ENCODE measurements at regions not wholly inside any gene's neighbourhood (a gene's known extent, or its start where the extent isn't known, plus 50 kb on each side); places are given as distances from the start of the nearest gene placed in this dataset.

DNA sequence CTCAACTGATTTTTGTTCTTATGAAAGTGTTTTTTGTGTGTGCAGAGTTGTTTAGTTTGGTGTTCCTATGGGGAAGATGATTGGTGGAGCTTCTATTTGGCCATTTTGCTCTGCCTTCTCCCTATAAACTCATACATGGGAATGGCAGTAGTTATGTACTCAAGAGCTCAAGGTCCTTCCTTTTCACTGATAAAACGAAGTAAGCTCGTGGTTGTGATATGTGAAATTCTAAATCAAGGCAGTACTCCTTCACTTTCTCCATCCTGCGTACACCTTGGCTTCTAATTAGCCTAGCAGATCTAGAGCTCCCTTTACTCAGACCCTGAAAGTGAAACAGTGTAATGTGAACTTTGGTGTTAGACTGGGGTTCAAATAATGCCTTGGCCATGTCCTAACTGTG lies 159.3 kb upstream of the TNC start:
- Mint-ChIP-seq H3K4me1 (ENCODE audit: unreplicated experiment) (peaks cover 12% of the 10 kb centered on the region), H3K27me3 (ENCODE audit: unreplicated experiment) (no peaks in the 10 kb centered on the region), H3K4me3 (ENCODE audit: unreplicated experiment) (no peak overlapping the region), H3K36me3 (ENCODE audit: unreplicated experiment) (peaks cover 5% of the 10 kb centered on the region), H3K9me3 (ENCODE audit: unreplicated experiment) (no peaks in the 10 kb centered on the region), H3K27ac (ENCODE audit: unreplicated experiment) (no peak overlapping the region)
- TF ChIP-seq, protein P1, sequence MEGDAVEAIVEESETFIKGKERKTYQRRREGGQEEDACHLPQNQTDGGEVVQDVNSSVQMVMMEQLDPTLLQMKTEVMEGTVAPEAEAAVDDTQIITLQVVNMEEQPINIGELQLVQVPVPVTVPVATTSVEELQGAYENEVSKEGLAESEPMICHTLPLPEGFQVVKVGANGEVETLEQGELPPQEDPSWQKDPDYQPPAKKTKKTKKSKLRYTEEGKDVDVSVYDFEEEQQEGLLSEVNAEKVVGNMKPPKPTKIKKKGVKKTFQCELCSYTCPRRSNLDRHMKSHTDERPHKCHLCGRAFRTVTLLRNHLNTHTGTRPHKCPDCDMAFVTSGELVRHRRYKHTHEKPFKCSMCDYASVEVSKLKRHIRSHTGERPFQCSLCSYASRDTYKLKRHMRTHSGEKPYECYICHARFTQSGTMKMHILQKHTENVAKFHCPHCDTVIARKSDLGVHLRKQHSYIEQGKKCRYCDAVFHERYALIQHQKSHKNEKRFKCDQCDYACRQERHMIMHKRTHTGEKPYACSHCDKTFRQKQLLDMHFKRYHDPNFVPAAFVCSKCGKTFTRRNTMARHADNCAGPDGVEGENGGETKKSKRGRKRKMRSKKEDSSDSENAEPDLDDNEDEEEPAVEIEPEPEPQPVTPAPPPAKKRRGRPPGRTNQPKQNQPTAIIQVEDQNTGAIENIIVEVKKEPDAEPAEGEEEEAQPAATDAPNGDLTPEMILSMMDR (IDR thresholded peaks at IDR 0.05) = no peak
- DNase-seq (ENCODE audit: extremely low spot score, unreplicated experiment) = no peak

DNA sequence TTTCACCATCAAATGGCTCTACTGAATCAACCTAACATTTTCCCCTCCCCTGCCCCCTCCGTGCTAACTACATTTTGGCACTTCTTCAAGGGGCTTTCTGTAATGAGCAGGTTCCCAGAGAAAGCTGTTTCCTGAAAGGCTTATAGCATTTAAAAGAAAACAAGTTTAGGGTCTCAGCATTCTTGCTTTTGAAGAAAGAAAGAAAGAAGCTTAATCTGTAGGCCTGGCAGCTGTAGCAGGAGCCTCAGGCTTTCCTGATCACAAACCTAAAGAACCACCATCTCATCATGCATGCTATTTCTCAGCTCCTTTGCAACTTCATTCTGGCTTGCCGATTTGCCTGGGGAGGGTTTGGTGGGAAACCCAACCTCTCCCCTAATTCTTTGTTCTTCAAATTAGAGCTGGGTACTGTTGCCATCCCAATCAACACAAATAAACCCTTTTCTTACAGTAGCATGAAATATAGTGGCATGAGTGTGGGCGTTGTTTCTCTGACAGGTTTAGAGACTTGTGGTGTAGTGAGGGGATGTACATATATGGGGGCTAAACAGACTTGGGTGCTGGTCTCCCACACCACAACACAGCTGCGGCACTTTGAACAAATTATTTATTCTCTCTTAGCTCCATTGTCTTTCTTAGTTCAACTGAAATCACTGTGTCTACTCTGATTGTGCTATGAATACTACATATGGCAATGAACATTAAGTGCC lies 160.5 kb upstream of the TNC start:
- Mint-ChIP-seq H3K4me1 (ENCODE audit: unreplicated experiment) (peaks cover 12% of the 10 kb centered on the region), H3K27ac (ENCODE audit: unreplicated experiment) (no peak overlapping the region)

DNA sequence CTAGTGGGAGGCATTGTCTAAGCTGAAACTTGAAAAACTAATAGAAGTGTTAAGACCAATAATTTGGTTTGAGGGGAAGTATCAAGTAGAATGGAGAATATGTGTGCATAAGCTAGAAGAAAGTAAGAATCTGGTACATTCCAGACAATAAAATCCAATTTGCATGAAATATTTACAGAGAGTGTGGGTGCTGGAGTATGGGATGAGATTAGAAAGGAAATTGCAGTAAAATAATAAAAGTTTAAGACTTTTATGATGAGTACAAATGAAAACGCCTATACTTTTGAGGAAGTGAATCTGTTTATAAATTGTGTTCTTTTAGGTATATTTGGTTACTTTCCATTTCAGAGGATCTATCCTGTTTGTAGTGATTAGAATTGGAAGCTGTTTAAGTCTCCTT lies 165.4 kb upstream of the TNC start:
- Mint-ChIP-seq H3K4me1 (ENCODE audit: unreplicated experiment) (no peaks in the 10 kb centered on the region), H3K36me3 (ENCODE audit: unreplicated experiment) (no peaks in the 10 kb centered on the region), H3K27ac (ENCODE audit: unreplicated experiment) (no peak overlapping the region), H3K4me3 (ENCODE audit: unreplicated experiment) (no peak overlapping the region), H3K9me3 (ENCODE audit: unreplicated experiment) (no peaks in the 10 kb centered on the region), H3K27me3 (ENCODE audit: unreplicated experiment) (no peaks in the 10 kb centered on the region)
- no peak for DNase-seq (ENCODE audit: extremely low spot score, unreplicated experiment)
- TF ChIP-seq, protein P1 (IDR thresholded peaks at IDR 0.05) = no peak

More for the DNA sequence above, 160.5 kb upstream of the TNC start:
- DNase-seq (ENCODE audit: extremely low spot score, unreplicated experiment) = no peak
- Mint-ChIP-seq H3K4me3 (ENCODE audit: unreplicated experiment) (no peak overlapping the region), H3K27me3 (ENCODE audit: unreplicated experiment) (no peaks in the 10 kb centered on the region), H3K9me3 (ENCODE audit: unreplicated experiment) (no peaks in the 10 kb centered on the region), H3K36me3 (ENCODE audit: unreplicated experiment) (peaks cover 5% of the 10 kb centered on the region)
- TF ChIP-seq, protein P1 (IDR thresholded peaks at IDR 0.05) = no peak

DNA sequence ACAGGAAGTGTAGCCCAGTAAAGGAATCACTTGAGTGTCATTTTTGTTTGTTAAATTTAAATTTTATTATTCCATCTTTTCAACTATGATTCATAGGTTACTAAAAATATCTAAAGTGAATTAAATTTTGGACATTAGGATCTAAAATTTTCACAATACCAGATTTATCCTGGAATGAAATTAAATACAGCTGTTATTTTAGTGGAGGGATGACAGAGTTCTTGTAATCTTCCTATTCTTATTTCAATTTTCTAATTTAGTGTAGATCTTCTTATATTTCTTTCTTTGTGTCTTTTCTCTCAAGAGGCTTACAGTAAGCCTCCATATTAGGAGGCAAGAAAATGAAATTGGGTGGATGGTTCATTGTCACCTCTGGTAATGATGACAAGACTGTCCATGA lies 167.9 kb upstream of the TNC start:
- no peaks in the 10 kb centered on the region for H3K36me3 Mint-ChIP-seq (ENCODE audit: unreplicated experiment)
- TF ChIP-seq, protein P1 (IDR thresholded peaks at IDR 0.05) = no peak

DNA sequence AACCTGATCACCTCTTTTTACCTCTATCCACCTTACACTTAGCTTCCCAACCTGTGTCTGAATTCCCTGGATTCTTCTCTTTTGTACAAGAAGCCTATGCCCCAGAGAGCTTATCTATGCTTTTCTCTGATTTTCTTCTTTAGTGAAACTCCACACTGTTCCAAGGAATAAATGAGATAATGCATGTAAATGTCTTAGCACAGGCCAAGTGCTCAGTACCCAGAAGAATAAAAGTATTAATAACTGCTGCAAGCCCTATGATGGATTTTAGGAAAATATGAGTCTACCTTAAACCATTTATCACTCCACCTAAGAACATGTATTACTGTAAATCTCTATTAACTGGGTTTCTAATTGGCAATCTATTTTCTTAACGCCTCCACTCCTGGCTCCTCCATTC lies 168.5 kb upstream of the TNC start:
- H3K9me3 Mint-ChIP-seq (ENCODE audit: unreplicated experiment) = no peaks in the 10 kb centered on the region
- TF ChIP-seq, protein P1 (IDR thresholded peaks at IDR 0.05) = no peak
- H3K27ac Mint-ChIP-seq (ENCODE audit: unreplicated experiment) = no peak overlapping the region
- no peaks in the 10 kb centered on the region for H3K36me3 Mint-ChIP-seq (ENCODE audit: unreplicated experiment)
- DNase-seq (ENCODE audit: extremely low spot score, unreplicated experiment) = no peak
- peaks cover 5% of the 10 kb centered on the region for H3K4me1 Mint-ChIP-seq (ENCODE audit: unreplicated experiment)
- H3K4me3 Mint-ChIP-seq (ENCODE audit: unreplicated experiment) = no peak overlapping the region
- H3K27me3 Mint-ChIP-seq (ENCODE audit: unreplicated experiment) = no peaks in the 10 kb centered on the region

More for the DNA sequence above, 167.9 kb upstream of the TNC start:
- Mint-ChIP-seq H3K4me3 (ENCODE audit: unreplicated experiment) (no peak overlapping the region), H3K27ac (ENCODE audit: unreplicated experiment) (no peak overlapping the region), H3K27me3 (ENCODE audit: unreplicated experiment) (no peaks in the 10 kb centered on the region), H3K9me3 (ENCODE audit: unreplicated experiment) (no peaks in the 10 kb centered on the region), H3K4me1 (ENCODE audit: unreplicated experiment) (peaks cover 5% of the 10 kb centered on the region)
- DNase-seq (ENCODE audit: extremely low spot score, unreplicated experiment) = no peak
